GM12878 (cell line): ENCODE measurements at regions not wholly inside any gene's neighbourhood (a gene's known extent, or its start where the extent isn't known, plus 50 kb on each side); places are given as distances from the start of the nearest gene placed in this dataset.

ENCODE experiments used
- ATAC-seq: fragments of 200-7000 bp; cut with Tn5 transposase; 3 replicates; pipeline ENCODE4 v1.9.1; 2020; ENCODE audit warnings: mild to moderate bottlenecking, moderate library complexity
- BruUV-seq: library from RNA; stranded (reverse); fragments of 400-500 nt; replicated peaks from 2 replicates; lab custom pipeline; 2021; lab: Mats Ljungman, UMichigan
- CTCF ChIA-PET: fragments of 300-600 bp; sonication (Branson Sonifier 250); formaldehyde crosslinking; extraction: SDS; loops from one replicate; lab custom pipeline; 2021; ENCODE audit warnings: inconsistent platforms; lab: Yijun Ruan, JAX
- POLR2A ChIA-PET: fragments of 350-600 bp; formaldehyde crosslinking; extraction: SDS; loops from one replicate; lab custom pipeline; 2021; ENCODE audit warnings: inconsistent platforms; lab: Charles Lee
- RAD21 ChIA-PET: fragments of 300-600 bp; sonication (Branson Sonifier 250); formaldehyde crosslinking; loops from one replicate; lab custom pipeline; 2023; ENCODE audit warnings: antibody characterized with exemption; ENCODE audit not compliant: unreplicated experiment; lab: Charles Lee
- SMC1A ChIA-PET: fragments of 300-600 bp; sonication (Branson Sonifier 250); formaldehyde crosslinking; loops from one replicate; lab custom pipeline; 2023; ENCODE audit not compliant: unreplicated experiment, uncharacterized antibody; lab: Charles Lee
- DNase-seq: peaks from one replicate; pipeline ENCODE4 v3.0.0-alpha.2; 2011; ENCODE audit warnings: low read depth, low spot score
- FAIRE-seq: peaks from 3 replicates; lab custom pipeline; 2011; peaks lifted over from hg19 to GRCh38; lab: Jason Lieb, UNC
- H2AFZ ChIP-seq: 2 replicates; pipeline ENCODE4 v1.6.0; 2011; ENCODE audit warnings: low read depth, low read length, control low read depth; ENCODE audit not compliant: control insufficient read depth
- H3K27ac ChIP-seq: 2 replicates; pipeline ENCODE4 v1.5.1; 2011; ENCODE audit warnings: control low read depth; ENCODE audit not compliant: control insufficient read depth, insufficient read depth
- H3K27me3 ChIP-seq, 2 experiments: replicated peaks in 1 of 2; 2 replicates each; pipeline versions ENCODE4 v1.6.0 to v1.6.1; 2011; ENCODE audit warnings: low read length in 1 of 2; ENCODE audit not compliant: control insufficient read depth in 2 of 2, insufficient read depth in 2 of 2
- H3K36me3 ChIP-seq, 2 experiments: 2 replicates each; pipeline ENCODE4 v1.5.1; 2011; ENCODE audit warnings: low read length in 1 of 2; ENCODE audit not compliant: control insufficient read depth in 2 of 2, insufficient read depth in 2 of 2
- H3K4me1 ChIP-seq: 2 replicates; pipeline ENCODE4 v1.6.1; 2011; ENCODE audit warnings: mild to moderate bottlenecking, low read length, moderate library complexity, mixed read lengths; ENCODE audit not compliant: control insufficient read depth, insufficient read depth
- H3K4me2 ChIP-seq: 2 replicates; pipeline ENCODE4 v1.6.0; 2011; ENCODE audit warnings: control low read depth; ENCODE audit not compliant: control insufficient read depth, insufficient read depth
- H3K4me3 ChIP-seq: fragments of 200-600 bp; sonication (generic); 2 replicates; pipeline ENCODE4 v1.5.1; 2016
- H3K79me2 ChIP-seq: 2 replicates; pipeline ENCODE4 v1.6.0; 2011; ENCODE audit warnings: low read length; ENCODE audit not compliant: control insufficient read depth, insufficient read depth
- H3K9ac ChIP-seq: 2 replicates; pipeline ENCODE4 v1.8.0; 2011; ENCODE audit warnings: low read length, control low read depth, mixed read lengths; ENCODE audit not compliant: control insufficient read depth, insufficient read depth
- H3K9me3 ChIP-seq: replicated peaks from 3 replicates; pipeline ENCODE4 v1.5.1; 2011; ENCODE audit warnings: mild to moderate bottlenecking, low read length; ENCODE audit not compliant: control insufficient read depth, insufficient read depth
- H4K20me1 ChIP-seq: 2 replicates; pipeline ENCODE4 v1.6.0; 2011; ENCODE audit not compliant: control insufficient read depth, insufficient read depth
- CBX3 ChIP-seq: fragments of 200-600 bp; sonication (generic); IDR thresholded peaks from 2 replicates; pipeline ENCODE4 v1.6.1; 2016; ENCODE audit warnings: low read depth, borderline replicate concordance
- EED ChIP-seq: sonication (generic); IDR thresholded peaks from 2 replicates; pipeline ENCODE4 v1.6.1; 2016; ENCODE audit warnings: antibody characterized with exemption, low read depth
- EZH2 ChIP-seq: IDR thresholded peaks from 2 replicates; pipeline ENCODE4 v1.6.1; 2012; ENCODE audit warnings: low read depth, mild to moderate bottlenecking, control low read depth, inconsistent platforms, low read length, borderline replicate concordance; ENCODE audit not compliant: control insufficient read depth
- IKZF1 ChIP-seq: fragments of 450-650 bp; conservative IDR thresholded peaks from 2 replicates; pipeline ENCODE4 v1.6.1; 2017; ENCODE audit warnings: antibody characterized with exemption, mild to moderate bottlenecking
- JUND ChIP-seq: IDR thresholded peaks from 2 replicates; pipeline ENCODE4 v1.6.1; 2012; ENCODE audit warnings: low read depth, mild to moderate bottlenecking, low read length, improper control_type of control experiment, moderate library complexity
- PAX8 ChIP-seq: fragments of 450-650 bp; IDR thresholded peaks from 2 replicates; pipeline ENCODE4 v1.6.1; 2017; ENCODE audit warnings: mild to moderate bottlenecking, moderate library complexity
- POLR2A ChIP-seq: IDR thresholded peaks from 2 replicates; pipeline ENCODE4 v1.6.1; 2011; ENCODE audit warnings: low read depth, mild to moderate bottlenecking, low read length
- TCF7 ChIP-seq: IDR thresholded peaks from 2 replicates; pipeline ENCODE4 v1.6.1; 2014; ENCODE audit warnings: antibody characterized with exemption, borderline replicate concordance
- WGBS: methylation state at CpG from one replicate; pipeline ENCODE4 v1.1.6; 2016; ENCODE audit warnings: low lambda C conversion rate; ENCODE audit not compliant: insufficient replicate concordance, insufficient coverage; ENCODE audit errors: missing lambda C conversion rate; 5-methylcytosine and 5-hydroxymethylcytosine counted together
- in situ Hi-C: fragments of 300-500 bp; cut with MboI; formaldehyde crosslinking; loops from 9 replicates; pipeline ENCODE4 v1.14.3; 2018; ENCODE audit warnings: mixed read lengths
- intact Hi-C: fragments of 100-400 bp; cut with micrococcal nuclease; formaldehyde crosslinking; loops from one replicate; pipeline ENCODE4 v1.14.2; 2022; ENCODE audit not compliant: unreplicated experiment
- TF ChIP-seq, protein P1 (sequence below): IDR thresholded peaks from 2 replicates; pipeline ENCODE4 v1.6.1; 2012; ENCODE audit warnings: low read depth, low read length, improper control_type of control experiment

GRCh38 chr7:39829028-39829427, 121.0 kb upstream of the CDK13 start (continued):
- TF ChIP-seq IKZF1 (no peak), JUND (no peak)
- TF ChIP-seq, protein P1, sequence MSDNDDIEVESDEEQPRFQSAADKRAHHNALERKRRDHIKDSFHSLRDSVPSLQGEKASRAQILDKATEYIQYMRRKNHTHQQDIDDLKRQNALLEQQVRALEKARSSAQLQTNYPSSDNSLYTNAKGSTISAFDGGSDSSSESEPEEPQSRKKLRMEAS: no peak
- TF ChIP-seq, all 136 proteins: peak for 0

- ATAC-seq (no peak), DNase-seq (no peak), FAIRE-seq (no peak)
- 32% methylated on average over 3 of the region's 3 CpGs for WGBS
- H3K27me3 ChIP-seq: peaks cover 0 to 3% of the 10 kb centered on the region in 2 experiments; a peak in 3 of 4 replicates
- SMC1A ChIA-PET: no interaction called here
- POLR2A ChIA-PET: interaction anchor here (0.6 kb wide), 1 partner anchor 173 kb away, joined by 3 read pairs; no protein-coding TSS in a partner anchor
- H3K79me2 ChIP-seq: no peaks in the 10 kb centered on the region
- no peaks in the 10 kb centered on the region; the same call in 1 of the 2 replicates for H4K20me1 ChIP-seq
- RAD21 ChIA-PET: no interaction called here
- H3K4me1 ChIP-seq: no peaks in the 10 kb centered on the region
- no peak overlapping the region for H2AFZ ChIP-seq
- no TSS peak for BruUV-seq
- no peak overlapping the region for H3K4me3 ChIP-seq
- CTCF ChIA-PET: interaction anchor here (0.6 to 1.2 kb wide), 3 partner anchors 64 to 253 kb away, joined by 3 to 6 read pairs (median 6); no protein-coding TSS in a partner anchor
- no peak overlapping the region for H3K9ac ChIP-seq
- in situ Hi-C loops: no loop called here
- TF ChIP-seq CBX3: no peak
- TF ChIP-seq POLR2A: no peak
- no peak for TF ChIP-seq TCF7
- TF ChIP-seq EED: no peak
- TF ChIP-seq PAX8: no peak
- 0 out of 2 replicates have a peak, but pooled peaks have one; percentile 44 for TF ChIP-seq EZH2
- no peaks in the 10 kb centered on the region for H3K36me3 ChIP-seq
- H3K4me2 ChIP-seq: no peak overlapping the region
- intact Hi-C loops: no loop called here
- H3K9me3 ChIP-seq: no peaks in the 10 kb centered on the region
- H3K27ac ChIP-seq: no peak overlapping the region
These were observed 117.5 kb upstream of the CDK13 start for GRCh38 chr7:39832519-39833085.
